ENCODE measurements at regions not wholly inside any gene's neighbourhood (a gene's known extent, or its start where the extent isn't known, plus 50 kb on each side); places are given as distances from the start of the nearest gene placed in this dataset.

DNA sequence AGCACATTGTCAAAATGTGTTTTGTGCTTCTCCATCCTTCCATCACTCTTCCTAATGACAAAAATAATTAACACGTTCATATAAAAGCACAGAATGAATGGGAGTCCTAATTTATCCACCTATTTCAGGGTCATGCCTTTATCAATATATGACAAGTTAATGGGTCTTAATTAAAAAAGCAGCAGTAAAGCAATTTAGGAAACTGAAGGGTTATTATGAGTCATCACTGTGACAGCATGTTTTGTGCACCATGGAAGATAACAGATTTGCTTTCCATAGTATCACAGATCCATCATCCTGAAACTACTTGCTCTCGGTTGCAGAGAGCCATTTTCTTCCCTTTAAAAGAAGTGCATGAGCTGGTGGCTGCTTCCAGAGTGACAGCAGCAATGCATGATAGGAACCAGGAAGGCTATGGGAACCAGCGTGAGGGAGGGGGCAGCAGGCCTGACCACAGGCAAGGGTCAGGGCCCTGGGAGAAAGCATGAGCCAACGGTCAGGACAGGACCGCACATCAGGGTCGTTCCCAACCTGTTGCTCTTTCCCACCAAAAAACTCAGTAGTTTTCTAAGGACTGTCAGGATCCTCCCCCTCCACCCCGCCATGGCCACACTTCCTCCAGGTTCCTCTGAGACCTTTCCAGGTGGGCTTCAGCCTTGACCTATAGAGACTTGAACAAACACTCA, 784.1 kb downstream of the UQCRFS1 start (continued):
- TF ChIP-seq ZNF274 (IDR thresholded peaks at IDR 0.05; ENCODE audit: low read length) (no peak), ZNF274 (tag by site-specific recombination; IDR thresholded peaks at IDR 0.05; ENCODE audit: borderline replicate concordance) (no peak), ZNF335 (tag by site-specific recombination; conservative IDR thresholded peaks at IDR 0.05) (no peak), ZNF664 (tag by site-specific recombination; IDR thresholded peaks at IDR 0.05) (0 out of 2 replicates have a peak, but pooled peaks have one; percentile 17), ZNF660 (tag by site-specific recombination; IDR thresholded peaks at IDR 0.05) (no peak), ZNF560 (tag by site-specific recombination; IDR thresholded peaks at IDR 0.05; ENCODE audit: borderline replicate concordance) (no peak), ZNF37A (tag by site-specific recombination; IDR thresholded peaks at IDR 0.05) (no peak), YY1 (tag by site-specific recombination; IDR thresholded peaks at IDR 0.05) (no peak), ZNF112 (tag by site-specific recombination; IDR thresholded peaks at IDR 0.05) (no peak), ZNF350 (tag by site-specific recombination; IDR thresholded peaks at IDR 0.05) (no peak), ZNF621 (tag by site-specific recombination; IDR thresholded peaks at IDR 0.05) (no peak), ZNF549 (tag by site-specific recombination; IDR thresholded peaks at IDR 0.05) (no peak), ZNF701 (tag by site-specific recombination; IDR thresholded peaks at IDR 0.05) (no peak), ZFP37 (tag by site-specific recombination; IDR thresholded peaks at IDR 0.05) (no peak), ZNF16 (tag by site-specific recombination; IDR thresholded peaks at IDR 0.05; ENCODE audit: low read depth) (no peak), ZNF521 (tag by site-specific recombination; IDR thresholded peaks at IDR 0.05) (no peak), ZBTB21 (tag by site-specific recombination; IDR thresholded peaks at IDR 0.05) (peak; percentile 90), ZNF596 (tag by site-specific recombination; IDR thresholded peaks at IDR 0.05) (no peak), ZFHX2 (tag by site-specific recombination; conservative IDR thresholded peaks at IDR 0.05) (no peak), OSR2 (tag by site-specific recombination; IDR thresholded peaks at IDR 0.05) (peak; percentile 38; the same call in 1 of the 2 replicates), ZNF366 (tag by site-specific recombination; conservative IDR thresholded peaks at IDR 0.05) (peak; percentile 53; the same call in 1 of the 2 replicates), ZNF214 (tag by site-specific recombination; IDR thresholded peaks at IDR 0.05; ENCODE audit: borderline replicate concordance) (no peak), ZEB2 (tag by site-specific recombination; IDR thresholded peaks at IDR 0.05) (peak; percentile 79), ZFP69B (tag by site-specific recombination; IDR thresholded peaks at IDR 0.05) (0 out of 2 replicates have a peak, but pooled peaks have one; percentile 23), ZNF791 (tag by site-specific recombination; IDR thresholded peaks at IDR 0.05) (no peak), ZNF677 (tag by site-specific recombination; IDR thresholded peaks at IDR 0.05) (no peak)
- TF ChIP-seq, protein P1, sequence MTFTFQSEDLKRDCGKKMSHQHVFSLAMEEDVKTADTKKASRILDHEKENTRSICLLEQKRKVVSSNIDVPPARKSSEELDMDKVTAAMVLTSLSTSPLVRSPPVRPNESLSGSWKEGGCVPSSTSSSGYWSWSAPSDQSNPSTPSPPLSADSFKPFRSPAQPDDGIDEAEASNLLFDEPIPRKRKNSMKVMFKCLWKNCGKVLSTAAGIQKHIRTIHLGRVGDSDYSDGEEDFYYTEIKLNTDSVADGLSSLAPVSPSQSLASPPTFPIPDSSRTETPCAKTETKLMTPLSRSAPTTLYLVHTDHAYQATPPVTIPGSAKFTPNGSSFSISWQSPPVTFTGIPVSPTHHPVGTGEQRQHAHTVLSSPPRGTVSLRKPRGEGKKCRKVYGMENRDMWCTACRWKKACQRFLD (tag by site-specific recombination; IDR thresholded peaks at IDR 0.05) = no peak
- TF ChIP-seq, protein P2, sequence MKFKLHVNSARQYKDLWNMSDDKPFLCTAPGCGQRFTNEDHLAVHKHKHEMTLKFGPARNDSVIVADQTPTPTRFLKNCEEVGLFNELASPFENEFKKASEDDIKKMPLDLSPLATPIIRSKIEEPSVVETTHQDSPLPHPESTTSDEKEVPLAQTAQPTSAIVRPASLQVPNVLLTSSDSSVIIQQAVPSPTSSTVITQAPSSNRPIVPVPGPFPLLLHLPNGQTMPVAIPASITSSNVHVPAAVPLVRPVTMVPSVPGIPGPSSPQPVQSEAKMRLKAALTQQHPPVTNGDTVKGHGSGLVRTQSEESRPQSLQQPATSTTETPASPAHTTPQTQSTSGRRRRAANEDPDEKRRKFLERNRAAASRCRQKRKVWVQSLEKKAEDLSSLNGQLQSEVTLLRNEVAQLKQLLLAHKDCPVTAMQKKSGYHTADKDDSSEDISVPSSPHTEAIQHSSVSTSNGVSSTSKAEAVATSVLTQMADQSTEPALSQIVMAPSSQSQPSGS (tag by site-specific recombination; IDR thresholded peaks at IDR 0.05; ENCODE audit: low read depth) = no peak
- TF ChIP-seq, protein P3, sequence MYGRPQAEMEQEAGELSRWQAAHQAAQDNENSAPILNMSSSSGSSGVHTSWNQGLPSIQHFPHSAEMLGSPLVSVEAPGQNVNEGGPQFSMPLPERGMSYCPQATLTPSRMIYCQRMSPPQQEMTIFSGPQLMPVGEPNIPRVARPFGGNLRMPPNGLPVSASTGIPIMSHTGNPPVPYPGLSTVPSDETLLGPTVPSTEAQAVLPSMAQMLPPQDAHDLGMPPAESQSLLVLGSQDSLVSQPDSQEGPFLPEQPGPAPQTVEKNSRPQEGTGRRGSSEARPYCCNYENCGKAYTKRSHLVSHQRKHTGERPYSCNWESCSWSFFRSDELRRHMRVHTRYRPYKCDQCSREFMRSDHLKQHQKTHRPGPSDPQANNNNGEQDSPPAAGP (tag by site-specific recombination; IDR thresholded peaks at IDR 0.05) = 0 out of 2 replicates have a peak, but pooled peaks have one; percentile 20
- TF ChIP-seq, protein P4, sequence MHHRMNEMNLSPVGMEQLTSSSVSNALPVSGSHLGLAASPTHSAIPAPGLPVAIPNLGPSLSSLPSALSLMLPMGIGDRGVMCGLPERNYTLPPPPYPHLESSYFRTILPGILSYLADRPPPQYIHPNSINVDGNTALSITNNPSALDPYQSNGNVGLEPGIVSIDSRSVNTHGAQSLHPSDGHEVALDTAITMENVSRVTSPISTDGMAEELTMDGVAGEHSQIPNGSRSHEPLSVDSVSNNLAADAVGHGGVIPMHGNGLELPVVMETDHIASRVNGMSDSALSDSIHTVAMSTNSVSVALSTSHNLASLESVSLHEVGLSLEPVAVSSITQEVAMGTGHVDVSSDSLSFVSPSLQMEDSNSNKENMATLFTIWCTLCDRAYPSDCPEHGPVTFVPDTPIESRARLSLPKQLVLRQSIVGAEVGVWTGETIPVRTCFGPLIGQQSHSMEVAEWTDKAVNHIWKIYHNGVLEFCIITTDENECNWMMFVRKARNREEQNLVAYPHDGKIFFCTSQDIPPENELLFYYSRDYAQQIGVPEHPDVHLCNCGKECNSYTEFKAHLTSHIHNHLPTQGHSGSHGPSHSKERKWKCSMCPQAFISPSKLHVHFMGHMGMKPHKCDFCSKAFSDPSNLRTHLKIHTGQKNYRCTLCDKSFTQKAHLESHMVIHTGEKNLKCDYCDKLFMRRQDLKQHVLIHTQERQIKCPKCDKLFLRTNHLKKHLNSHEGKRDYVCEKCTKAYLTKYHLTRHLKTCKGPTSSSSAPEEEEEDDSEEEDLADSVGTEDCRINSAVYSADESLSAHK (tag by site-specific recombination; IDR thresholded peaks at IDR 0.05) = no peak; the same call in 1 of the 2 replicates
- TF ChIP-seq, protein P5, sequence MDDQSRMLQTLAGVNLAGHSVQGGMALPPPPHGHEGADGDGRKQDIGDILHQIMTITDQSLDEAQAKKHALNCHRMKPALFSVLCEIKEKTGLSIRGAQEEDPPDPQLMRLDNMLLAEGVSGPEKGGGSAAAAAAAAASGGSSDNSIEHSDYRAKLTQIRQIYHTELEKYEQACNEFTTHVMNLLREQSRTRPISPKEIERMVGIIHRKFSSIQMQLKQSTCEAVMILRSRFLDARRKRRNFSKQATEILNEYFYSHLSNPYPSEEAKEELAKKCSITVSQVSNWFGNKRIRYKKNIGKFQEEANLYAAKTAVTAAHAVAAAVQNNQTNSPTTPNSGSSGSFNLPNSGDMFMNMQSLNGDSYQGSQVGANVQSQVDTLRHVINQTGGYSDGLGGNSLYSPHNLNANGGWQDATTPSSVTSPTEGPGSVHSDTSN (CRISPR knock-in tag; IDR thresholded peaks at IDR 0.05) = no peak
- TF ChIP-seq, protein P6, sequence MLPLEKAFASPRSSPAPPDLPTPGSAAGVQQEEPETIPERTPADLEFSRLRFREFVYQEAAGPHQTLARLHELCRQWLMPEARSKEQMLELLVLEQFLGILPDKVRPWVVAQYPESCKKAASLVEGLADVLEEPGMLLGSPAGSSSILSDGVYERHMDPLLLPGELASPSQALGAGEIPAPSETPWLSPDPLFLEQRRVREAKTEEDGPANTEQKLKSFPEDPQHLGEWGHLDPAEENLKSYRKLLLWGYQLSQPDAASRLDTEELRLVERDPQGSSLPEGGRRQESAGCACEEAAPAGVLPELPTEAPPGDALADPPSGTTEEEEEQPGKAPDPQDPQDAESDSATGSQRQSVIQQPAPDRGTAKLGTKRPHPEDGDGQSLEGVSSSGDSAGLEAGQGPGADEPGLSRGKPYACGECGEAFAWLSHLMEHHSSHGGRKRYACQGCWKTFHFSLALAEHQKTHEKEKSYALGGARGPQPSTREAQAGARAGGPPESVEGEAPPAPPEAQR (tag by site-specific recombination; IDR thresholded peaks at IDR 0.05) = no peak
